HL-60/S4 treated with phorbol 12-myristate 13-acetate at 8.2 ng/mL for 4 days and 3 days (cell line): ENCODE measurements at regions not wholly inside any gene's neighbourhood (a gene's known extent, or its start where the extent isn't known, plus 50 kb on each side); places are given as distances from the start of the nearest gene placed in this dataset.

Experiments
- in situ Hi-C: fragments of 300-500 bp; cut with MboI; formaldehyde crosslinking; loops from 2 replicates; pipeline ENCODE4 v1.15.0; 2022; ENCODE audit warnings: low sequenced_read_pairs

DNA sequence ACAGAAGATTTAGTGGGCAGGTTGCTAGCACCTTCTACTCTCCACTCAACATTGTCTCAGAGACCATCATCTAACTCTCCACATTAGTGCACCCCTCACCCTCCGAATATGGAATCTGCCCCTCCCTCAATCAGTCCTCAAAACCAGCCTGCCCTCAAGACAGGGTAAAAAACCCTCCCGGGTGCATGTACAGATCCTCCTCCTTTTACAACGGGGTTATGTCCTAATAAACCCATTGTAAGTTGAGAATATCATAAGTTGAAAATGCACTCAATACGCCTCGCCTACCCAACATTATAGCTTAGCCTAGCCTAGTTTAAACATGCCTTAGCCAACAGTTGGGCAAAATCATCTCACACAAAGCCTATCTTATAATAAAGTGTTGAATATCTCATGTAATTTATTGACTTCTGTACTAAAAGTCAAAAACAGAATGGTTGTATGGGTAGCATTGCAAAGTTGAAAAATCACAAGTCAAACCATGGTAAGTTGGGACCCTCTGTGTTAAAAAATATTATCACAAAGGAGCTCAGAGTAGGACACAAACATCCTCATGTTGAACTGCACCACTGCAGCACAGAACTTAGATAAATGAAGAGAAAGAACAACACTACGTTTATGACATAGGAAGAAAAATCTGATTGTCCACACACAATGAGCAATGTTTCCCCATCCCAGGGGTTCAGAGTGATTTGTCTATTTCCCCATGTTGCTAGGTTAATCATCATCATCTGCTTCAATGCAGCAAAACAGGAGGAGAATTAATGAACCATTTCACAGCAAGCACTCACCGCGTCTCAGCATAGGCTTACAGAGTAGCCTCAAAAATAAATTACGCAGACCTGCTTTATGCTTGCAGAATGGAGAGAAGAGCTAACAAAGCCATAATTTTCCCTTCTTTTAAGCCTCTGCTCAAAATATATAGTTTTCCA is 184.1 kb upstream of the ARL4C start:
- in situ Hi-C loops, result no loop called here

DNA sequence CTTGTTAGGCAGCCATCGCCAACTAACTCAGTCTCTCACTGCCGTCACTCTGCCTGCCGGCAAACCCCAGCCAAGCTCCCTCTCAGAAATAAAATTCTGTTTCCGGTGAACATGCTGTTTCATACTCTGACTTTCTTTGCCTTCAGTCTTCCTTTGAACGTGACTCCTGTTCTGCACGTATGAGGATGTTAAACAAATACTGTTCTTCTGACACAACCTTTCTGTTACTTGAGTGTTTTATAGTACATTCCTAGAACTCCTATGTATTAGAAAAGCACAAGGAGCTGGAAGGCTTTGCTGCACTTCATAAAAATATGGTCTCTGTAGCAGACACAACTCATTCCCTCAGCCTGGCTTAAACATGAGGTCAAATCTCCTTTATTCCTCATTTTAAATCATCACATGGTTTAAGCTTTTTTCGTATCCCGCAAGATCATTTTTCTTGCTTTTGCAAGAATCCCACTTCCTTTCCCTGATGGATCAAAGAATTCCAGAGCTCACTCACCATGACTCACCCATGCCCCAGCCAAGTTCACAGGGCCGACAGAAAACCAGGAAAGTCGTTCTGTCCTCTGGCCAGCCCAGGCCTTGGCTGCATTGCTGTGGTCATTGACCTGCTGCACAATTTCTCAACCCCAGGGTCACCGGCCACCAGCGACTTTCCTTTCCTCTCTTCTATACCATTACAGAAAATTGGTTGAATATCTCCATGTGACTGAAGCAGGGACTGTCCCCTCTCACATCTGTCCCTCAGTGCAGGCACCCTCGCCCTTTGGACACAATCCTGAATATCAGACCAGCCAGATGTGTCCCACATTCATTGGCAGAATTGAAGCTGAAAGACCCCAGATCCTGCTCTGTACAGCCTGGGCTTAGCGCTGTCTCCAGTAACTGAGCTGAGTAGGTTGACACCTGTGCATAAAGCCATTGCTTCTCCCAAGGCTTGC is 183.1 kb upstream of the ARL4C start:
- in situ Hi-C loops, result no loop called here

DNA sequence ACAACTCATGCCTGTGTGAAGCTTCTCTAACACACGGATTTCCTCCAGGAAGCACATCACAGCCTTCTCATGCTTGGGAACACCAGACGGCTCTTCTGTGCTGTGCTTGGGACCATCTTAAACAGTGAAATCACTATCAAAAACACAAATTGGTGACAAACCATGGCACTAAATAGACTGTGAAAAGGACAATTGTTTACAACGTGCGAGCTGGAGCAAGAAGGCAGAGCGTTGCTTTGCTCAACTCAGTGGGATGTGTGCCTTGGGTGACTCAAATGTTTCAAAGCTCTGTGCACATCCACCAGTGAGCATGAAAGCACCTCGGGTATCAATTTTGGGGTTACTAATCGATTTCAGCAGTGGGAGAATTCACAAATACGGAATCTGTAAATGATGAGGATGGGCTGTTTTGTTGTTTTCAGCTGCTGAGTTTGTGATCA is 182.4 kb upstream of the ARL4C start:
- in situ Hi-C loops, result no loop called here

DNA sequence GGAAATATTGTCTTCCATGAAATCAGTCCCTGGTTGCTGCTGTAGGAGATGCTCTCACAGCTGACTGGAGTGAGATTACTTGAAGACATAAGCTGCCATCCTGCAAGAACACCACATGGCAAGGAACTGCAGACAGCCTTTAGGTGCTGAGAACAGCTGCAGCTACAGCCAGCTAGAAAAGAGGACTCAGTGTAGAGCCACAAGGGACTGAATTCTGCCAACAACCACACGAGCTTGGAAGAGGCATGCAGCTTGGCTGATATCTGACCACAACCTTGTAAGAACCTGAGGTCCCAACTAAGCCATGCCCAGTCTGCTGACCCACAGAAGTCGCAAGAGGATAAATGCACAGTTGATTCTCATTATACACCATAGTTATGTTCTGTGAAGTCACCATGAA is 181.8 kb upstream of the ARL4C start:
- in situ Hi-C loops, result no loop called here

DNA sequence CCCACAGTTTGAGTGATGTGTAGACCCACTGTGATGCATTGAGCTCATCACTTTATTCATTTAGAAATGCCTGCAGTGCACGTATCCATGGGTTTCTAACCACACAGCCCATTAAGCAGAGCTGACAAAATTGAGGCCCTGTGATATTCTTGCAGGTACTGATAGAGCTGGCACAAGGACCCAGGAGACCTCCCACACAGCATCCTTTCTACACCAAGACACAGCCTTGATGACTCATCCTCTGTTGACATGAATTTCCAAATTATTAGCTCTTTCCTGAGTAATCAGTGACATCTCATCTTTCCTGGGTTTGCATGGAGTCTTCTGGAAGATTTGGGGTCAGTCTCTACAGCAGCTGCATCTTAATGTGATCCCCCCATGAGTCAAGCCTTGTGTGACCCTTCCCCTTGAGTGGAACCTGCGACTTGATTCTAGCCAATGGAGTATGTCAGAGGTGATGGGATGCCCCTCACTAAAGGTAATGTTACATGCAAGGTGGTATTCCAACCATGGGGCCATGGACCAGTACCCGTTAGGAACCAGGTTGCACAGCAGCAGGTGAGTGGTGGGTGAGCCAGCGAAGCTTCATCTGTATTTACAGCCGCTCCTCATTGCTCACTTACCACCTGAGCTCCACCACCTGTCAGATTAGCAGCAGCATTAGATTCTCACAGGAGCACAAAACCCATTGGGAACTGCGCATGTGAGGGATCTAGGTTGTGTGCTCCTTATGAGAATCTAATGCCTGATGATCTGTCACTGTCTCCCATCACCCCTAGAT is 181.1 kb upstream of the ARL4C start:
- in situ Hi-C loops, result no loop called here

DNA sequence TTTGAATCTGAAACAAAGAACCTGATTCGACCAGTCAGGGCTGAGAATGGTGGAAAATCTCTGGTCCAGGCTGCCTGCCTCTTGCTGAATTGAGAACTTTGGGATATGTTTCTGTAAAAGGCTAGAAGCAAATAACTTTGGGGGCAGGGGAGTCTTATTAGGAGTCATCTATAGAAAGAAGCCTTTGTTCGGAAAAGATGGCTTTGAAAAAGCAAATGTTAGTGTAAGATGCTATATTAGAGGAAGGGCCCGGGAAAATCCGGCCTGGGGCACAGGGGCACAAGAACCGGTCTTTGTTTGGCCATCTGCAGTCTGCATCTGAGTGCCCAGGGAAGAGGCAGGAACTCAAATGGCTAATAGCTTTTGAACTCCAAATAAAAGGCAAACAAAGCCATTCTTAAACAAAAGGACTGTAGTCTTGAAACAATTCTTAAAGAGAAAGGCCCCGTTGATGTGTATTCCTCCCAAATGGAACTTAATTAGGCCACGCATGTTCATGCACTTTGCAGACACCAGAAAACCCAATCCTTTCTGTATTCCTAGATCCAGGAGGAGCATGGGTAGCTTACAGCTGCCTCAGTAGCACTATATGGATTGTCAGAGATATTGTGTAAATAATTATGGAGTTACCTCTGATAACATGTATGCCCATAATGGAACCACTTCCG is 180.0 kb upstream of the ARL4C start:
- in situ Hi-C loops, result no loop called here

DNA sequence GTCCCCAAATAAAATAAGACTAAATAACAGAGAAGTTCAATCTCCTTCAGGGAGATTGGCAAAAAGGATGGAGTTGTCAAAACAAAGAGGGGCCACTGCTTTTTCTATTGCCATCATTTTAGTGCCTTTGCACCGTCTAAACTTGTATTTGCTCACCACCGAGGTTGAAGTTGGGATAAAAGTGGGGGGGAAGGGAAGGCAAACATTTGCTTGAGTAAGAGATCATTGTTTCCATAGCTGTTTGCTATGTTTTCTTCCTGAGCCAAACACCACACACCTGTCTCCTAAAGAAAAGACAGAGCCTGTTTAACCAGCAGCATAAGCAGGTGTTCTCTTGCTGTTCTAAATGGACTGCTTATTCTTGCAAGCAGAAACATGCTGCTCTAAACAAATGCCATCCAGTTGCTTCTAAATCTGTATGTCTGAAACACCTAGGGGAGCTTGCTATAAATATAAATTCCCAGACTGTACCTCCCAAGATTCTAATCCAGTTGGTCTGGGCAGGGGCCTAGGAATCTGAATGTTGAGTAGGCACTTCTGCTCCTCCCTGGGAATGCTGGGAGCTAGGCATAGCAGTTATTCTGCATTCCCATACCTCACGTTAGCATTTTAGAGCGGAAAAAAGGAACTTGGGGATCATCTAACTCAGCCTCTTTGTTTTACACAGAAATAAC is 179.4 kb upstream of the ARL4C start:
- in situ Hi-C loops, result no loop called here

DNA sequence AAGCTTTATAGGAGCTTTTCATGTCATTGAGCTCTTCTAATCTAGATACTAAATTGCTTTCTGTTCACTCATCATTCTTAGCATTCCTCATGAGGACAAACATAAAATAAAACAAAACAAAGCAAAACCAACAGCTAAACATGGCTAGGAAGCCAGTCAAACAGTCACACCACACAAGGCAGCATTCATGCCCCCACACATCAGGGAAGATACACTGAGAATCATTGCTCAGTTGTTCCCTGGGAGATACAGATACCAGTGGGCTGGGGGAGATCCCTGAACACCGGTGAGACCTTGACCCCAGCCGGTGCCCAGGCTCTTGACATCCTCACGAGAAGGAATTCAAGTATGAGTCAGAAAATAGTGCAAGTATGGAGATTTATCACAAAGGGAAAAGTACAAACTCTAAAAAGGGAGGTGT is 177.9 kb upstream of the ARL4C start:
- in situ Hi-C loops, result no loop called here

DNA sequence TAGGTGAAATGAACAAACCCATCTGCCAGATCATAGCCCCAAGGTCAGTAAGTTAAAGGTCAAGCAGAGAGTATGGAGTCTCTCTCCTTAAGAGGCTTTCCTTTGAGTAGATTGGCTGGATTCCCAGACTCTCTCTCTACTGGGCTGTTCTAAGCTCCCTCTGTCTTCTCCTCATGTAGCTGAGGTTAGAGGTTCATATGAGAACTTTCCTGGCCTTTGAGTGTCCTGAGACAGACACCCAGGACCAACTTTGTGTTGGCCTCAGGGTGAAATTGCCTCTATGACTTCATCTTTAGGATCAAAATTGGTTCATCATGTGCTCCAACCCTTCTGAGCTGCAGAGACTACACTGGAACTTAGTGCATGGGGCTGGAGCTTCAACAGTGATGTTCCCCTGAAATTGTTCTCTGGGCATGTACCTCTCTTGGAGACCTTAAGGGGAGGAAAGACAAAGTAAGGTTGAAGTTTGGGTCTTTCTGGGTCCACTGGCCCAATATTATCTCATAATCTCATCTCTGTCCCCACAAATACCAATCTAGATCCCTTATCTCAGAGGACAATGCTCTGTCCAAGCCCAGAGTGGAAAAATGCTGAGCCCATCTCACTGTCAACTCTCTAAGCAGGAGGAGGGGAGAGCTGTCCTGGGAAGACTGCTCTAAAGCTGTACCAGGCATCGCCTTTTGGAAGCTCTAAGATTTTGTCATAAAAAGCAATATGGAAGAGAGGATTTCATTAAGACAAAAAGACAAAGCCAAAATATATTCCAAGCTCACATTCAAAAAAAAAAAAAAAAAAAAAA is 177.3 kb upstream of the ARL4C start:
- in situ Hi-C loops, result no loop called here

DNA sequence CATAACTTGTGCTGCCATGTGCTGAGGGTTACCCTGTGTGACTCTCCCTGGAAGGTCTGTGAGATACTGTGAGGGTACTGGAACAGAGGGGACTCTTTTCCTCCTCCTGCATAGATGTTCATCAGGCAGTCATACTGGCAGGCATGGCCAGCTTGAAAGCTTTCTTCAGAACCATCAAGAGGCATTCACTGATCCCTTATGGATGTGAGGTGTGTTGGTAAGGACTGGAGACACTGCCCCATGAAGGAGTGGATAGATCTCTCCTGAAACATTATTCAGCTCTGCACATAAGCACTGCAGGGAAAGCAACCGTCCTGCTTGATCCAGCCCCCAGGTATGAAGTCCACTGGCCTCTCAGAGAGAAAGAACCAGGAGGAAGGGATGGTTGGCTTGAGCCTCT is 176.6 kb upstream of the ARL4C start:
- in situ Hi-C loops, result no loop called here

DNA sequence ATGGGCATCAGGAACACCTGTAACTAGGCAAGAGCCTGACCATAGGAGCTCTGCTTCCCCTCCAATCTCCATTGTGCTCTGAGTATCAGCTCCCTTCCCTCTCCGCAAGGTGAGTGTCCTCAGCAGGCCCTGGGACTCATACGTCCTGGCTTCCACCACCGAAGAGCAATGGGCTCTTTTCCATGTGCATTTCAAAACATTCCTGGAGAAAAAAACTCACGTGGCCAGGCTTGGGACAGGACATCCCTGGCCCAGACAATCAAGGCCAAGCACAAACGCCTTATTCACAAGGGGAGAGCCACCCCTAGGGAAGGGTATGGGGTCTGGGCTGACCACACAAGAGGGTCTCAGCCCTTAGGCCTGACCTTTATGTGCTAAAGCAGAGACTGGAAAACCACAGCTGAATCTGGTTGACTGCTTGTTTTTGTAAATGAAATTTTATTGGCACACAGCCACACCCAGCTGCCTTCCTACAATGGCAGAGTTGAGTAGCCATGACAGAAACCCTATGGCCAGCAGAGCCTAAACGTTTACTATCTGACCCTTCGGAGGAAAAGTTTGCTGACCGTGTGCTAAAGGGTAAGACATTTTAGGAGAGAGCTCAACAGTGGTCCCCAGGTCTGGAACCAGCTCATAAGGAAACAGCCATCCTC is 175.7 kb upstream of the ARL4C start:
- in situ Hi-C loops, result no loop called here

DNA sequence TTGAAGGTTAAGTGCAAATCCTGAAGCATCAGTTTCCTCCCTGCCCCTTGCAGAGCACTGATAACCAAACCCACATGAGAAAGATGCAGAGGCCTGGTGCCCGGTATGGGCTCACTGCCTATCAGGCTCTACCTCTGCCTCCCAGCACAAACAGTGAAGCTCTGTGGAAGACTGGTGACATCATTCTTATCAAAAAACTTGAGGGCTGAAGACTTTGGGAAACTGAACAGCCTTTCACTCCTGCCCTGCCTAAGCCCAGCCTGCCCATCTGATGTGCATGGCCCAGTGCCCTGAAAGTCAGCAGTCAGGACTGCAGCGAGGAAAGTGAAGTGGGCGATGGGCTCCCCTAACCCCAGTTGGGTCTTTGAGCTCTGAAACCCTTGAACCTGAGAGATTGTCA is 174.8 kb upstream of the ARL4C start:
- in situ Hi-C loops, result no loop called here

DNA sequence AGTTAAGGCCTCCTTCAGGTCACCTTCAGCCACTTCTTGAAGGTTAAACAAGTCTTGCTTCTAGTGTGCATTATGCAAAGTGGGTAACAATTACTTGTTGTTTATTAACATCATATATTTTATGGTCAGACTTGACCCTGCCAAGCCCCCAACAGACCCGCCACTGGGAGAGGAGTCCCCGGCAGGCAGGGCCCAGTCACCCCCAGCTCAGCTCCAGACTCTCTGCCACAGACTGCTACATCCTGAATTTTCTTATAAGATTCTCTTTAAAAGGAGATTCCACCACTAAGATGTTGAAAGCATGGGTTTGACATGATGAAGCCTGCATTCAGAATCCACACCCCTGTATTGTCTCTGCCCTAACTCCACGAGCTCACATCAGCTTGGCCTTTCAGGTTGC is 174.3 kb upstream of the ARL4C start:
- in situ Hi-C loops, result no loop called here

DNA sequence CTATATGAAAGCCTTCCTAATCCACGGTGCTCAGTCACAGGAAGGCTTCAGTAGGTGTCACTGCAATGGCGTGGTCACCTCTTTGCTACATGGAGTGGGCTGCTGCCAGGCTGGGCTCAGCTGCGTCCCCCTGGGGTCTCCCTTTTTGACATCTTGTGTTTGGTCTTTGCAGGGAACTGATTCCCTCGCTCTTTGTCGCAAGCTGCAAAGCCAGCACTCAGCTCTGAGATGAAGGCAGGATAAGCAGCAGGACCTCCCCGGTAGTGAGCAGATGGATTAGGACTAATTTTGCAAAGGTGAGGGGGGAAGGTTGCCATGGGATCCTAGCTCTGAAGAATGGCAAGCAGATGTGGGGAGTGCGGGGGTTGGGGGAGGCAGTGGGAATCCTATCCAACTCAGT is 173.9 kb upstream of the ARL4C start:
- in situ Hi-C loops, result no loop called here

DNA sequence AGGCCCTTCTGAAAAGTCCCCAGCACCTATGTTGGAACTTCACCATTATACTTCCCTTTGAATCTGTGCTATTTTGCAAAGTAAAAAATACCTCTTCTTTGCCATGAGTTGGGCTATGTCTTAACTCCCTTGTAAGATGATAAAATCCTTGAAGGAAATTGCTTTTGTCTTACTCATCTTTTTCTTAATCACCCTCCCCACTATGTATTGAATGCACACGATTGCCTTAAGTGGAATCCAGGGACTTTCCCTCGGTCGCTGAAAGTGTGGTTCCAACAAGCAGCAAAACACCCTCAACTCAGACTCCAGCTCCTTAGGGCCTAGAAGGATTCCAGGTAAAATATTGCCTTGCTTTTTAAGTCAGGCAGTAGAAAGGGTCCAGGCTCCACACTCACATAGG is 173.2 kb upstream of the ARL4C start:
- in situ Hi-C loops, result no loop called here

DNA sequence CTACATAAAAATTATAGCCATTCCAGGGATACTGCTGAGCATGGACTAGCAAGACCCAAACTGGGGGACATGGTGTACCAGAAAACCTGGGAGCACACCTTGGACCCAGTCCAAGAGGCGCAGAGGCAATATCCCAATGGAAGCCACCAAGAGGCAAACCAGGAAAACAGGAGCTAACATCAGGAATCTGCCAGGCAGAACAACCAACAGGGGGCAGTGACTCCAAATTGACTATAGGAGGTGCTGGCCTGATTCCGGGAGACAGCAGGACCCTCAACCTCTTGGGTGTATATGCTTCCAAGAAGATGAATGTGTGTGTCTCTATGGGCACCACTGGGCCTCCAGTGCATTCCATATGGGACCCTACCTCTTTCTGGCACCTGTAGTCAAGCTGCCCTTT is 172.7 kb upstream of the ARL4C start:
- in situ Hi-C loops, result no loop called here

DNA sequence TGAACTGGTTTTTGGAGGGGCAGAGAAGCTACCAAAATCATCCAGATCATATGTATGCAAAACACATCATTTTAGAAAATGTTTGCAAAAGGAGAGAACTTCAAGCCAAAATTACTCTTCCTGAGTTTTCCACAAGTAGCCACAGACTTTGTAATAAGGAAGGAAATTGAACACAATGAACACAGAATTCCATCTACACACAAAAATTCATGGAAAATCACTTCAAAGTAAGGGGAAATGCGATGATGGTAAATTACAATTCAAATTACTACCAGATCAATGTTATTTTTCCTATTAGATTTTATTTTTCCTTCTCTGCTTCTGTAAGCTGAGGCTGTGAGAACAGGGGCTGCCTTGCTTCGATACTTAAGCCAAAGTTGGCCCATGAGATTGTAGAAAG is 172.1 kb upstream of the ARL4C start:
- in situ Hi-C loops, result no loop called here

DNA sequence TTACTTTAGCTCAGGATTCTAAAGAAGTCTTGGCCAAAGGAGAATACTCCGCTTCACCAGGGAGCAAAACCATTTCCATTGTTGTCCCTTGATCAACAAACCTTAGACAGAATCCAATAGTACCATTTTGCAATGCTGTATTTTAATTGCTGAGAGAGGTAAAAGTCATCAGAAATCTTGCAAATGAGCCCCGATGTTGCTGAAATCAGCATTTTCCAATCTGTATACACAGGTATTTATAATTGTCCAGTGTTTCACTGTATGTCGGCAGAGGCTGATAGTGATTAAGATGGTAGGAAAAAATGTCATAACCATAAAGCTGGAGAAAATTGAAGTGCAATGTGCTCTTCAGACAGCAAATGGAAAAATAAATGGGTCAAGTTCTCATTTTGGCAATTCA is 170.0 kb upstream of the ARL4C start:
- in situ Hi-C loops, result no loop called here

DNA sequence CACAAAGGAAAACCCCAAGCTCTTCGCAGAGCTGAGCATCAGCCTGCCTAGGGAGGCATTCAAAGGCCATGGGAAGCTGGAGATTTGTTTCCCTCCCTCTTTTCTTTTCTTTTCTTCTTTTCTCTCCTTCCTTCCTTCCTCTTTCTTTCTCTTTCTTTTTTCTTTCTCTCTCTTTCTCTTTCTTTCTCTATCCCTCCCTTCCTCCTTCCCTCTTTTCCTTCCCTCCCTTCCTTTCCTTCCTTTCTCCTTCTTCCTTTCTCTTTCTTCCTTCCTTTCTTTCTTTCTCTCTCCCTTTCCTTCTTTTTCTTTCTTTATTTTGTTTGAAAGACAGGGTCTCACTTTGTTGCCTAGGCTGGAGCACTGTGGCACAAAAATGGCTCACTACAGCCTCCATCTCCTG is 168.4 kb upstream of the ARL4C start:
- in situ Hi-C loops, result no loop called here
